GM18511 (cell line): ENCODE measurements at regions not wholly inside any gene's neighbourhood (a gene's known extent, or its start where the extent isn't known, plus 50 kb on each side); places are given as distances from the start of the nearest gene placed in this dataset.

ENCODE experiments used
- ATAC-seq: cut with Tn5 transposase; IDR thresholded peaks from one replicate; pipeline ENCODE4 v1.9.1; 2021; ENCODE audit warnings: mild to moderate bottlenecking, moderate library complexity; ENCODE audit not compliant: unreplicated experiment

DNA sequence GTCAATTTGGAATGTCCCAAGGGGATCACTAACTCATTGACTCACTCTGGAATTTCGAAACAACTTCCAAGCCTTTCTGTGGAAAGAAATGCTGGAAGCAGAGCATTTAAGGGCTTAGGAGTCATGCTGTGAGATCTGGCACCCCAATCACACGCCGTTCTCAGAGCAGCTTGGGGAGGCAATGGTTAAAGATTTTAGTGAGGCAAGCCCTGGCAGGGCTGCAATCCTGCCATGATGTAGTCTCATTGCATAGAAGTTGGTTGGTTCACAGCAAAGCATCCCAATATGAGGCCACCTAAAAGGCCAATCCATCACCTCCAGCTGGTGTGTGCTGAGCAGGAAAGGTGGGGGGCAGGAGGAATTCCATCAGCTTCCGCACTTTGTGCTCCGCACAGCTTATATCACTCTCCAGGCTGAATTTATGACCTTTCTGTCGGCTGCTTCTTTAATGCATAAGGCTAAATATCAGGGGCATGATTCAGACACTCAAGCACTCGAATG, 1043.9 kb upstream of the POU3F3 start:
- ATAC-seq, result no peak

DNA sequence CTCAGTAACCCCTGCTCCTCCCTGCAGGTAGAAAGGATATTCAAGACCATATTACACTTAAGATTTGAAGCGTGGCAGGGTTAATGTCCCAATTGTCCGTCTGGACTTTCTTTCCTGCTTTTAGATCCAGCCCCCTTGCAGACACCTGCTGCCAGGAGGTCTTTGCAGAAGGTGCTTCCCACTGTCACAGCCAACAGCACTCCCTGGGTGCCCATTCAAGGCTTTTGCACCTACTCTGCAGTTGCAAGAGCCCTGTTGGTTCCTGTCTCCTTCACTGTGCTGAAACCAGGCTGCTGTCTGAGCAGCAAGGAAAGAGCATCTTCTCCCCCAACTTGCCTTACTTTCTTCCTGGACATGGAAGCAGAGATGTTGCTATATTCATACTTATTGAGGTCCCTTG, 1043.0 kb upstream of the POU3F3 start:
- ATAC-seq, result no peak

DNA sequence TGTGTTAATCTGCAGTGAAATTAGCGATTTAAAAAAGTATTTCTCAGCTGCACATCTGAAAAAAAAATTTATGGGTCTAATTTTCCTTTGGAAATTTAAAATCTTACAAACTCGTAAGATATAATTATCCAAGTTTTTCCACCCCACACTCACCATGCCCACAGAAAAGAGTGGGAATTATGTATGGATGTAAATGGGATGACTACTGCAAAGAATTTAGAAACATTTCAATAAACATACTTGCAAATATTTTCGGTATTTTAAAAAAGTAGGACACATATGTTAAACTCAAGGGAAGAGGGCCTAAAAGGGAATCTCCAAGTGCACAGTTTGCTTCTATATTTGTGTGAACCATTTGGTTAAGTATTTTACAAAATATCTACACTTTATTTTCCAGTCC, 1039.9 kb upstream of the POU3F3 start:
- no peak for ATAC-seq

DNA sequence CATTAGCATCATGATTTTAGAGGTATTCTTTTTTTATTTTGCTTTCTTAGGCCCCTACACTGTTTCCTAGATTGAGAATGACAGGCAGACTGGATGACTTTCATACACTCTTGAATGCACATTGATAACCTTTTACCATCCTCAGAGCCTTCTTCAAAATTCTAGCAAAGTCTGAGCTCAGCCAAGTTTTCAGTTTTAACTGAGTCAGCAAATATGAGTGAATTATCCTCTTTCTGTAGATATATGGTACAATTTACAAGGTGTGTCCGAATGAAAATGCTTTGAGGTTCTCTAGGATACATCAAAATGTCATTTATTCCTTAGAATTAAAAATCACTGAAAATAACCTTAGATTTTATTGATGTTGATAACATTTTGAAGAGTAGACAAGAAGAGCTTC, 1038.2 kb upstream of the POU3F3 start:
- no peak for ATAC-seq

DNA sequence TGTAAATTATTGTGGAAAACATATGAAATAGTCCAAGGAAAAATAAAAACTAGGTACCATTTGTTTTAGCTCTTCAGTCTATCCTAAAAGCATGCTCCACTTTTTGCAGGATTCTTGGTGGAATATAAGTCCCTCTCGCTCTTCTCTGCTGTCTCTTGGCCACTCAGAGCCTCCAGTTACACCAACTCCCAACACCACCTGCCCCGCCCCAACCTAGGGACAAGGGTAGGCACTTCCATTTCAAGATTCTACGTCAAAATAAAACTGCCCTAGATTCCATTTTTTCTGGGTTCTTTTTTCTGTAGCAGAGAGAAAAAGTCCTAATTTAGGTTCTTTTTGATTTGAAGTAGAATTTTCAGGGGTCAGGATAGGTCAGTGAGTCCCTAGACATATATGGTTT, 1036.2 kb upstream of the POU3F3 start:
- ATAC-seq, result no peak

DNA sequence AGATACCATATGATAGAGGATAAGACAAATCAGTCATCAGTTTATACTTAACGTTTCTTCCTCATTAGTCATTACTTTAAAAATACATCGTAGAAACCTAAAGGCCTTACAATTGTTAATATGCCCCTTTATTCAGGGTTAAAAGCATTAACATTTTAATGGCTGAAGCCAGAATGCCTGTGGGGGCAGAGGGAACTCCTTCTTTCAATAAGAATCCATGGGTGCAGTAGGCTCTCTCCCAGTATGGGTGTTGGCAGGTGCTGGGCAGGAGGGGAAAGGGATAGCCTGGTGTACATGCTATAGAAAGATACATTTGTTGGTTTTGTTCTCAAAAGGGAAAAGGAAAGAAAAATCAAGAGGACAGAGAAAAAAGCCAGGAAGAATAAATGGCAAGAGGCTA, 1035.7 kb upstream of the POU3F3 start:
- no peak for ATAC-seq

DNA sequence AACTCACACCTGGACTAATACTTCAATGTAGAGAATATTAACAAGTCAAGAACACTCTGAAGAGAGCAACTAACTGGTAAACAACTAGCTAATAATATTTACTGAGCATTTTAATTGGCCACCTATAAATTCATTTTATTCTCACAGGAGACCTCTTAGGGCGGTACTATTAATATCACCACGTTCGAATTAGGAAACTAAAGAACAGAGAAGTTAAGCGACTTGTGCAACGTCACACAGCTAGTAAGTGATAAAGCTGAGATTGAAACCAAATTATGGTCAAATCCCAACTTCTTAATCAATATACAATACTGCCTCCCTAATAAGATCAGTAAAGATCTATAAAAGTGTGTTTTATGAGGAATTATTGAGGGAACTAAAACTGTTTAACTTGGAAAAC, 1034.3 kb upstream of the POU3F3 start:
- ATAC-seq, result no peak

DNA sequence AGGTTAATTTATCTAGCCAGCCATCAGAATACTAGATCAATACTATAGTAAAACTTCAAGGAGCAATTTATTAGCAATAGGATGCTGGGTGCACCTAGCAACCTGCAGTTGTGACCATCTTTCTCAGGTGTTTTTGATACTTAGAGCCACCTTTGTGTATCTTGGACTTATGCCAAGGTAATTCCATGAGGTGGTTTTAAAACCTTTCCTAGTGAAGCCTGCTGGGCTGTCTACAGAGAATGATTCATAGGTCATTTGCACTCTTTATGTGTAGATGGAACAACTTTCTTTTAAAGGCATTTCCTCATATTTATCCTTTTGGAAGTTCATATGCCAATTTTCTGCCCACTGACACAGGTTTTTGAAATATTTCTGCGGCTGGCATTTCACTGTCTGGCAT, 1030.1 kb upstream of the POU3F3 start:
- ATAC-seq, result no peak

DNA sequence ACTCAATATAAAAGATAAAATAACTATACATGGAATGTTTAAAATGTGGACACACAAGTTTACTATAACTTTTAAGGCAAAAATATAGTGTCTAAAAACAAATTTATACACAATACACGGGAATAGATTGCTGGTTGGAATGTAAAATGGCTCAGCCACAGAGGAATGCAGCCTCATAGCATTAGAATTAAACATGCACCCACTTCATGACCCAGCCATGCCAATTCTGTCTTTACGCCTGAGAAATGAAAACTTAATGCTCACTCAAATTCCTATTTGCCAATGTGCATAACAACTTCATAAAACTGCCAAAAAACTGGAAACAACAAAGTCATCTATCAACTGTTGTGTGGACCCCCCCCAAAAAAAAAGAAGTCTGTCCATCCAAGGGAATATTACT, 1006.6 kb upstream of the POU3F3 start:
- no peak for ATAC-seq

DNA sequence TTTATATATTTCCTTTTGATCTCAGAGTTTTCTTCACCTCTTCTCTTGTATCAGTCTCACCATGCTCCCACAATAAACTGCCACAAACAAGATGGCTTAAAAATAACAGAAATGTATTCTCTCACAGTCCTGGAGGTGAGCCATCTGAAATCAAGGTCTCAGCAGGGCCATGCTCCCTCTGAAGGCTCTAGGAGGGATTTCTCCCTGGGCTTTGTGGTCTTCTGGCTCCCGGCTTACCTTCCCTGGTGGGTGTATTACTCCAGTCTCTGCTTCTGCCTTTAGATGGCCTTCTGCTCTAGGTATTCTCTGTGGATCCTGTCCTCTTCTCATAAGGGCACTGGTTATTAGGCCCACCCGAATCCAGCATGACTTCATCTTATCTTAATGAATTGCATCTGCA, 994.7 kb upstream of the POU3F3 start:
- no peak for ATAC-seq

DNA sequence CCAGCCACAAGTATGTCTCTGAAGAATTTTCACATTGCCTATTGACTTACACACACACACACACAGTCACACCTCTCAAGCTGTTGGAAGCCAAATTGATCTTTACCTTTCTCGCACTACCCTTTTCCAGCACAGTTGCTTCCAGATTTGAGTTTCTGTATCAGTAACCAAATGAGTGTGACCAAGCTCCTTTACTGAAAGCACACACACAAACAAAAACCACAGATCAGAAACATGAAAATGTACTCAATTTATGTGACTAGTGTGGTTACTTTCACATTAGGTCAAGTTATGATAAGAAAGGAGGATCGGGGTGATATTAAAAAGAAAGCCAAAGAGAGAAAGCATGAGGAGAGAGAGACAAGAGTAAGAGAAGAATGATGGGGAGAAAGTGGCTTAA, 993.9 kb upstream of the POU3F3 start:
- ATAC-seq, result no peak

DNA sequence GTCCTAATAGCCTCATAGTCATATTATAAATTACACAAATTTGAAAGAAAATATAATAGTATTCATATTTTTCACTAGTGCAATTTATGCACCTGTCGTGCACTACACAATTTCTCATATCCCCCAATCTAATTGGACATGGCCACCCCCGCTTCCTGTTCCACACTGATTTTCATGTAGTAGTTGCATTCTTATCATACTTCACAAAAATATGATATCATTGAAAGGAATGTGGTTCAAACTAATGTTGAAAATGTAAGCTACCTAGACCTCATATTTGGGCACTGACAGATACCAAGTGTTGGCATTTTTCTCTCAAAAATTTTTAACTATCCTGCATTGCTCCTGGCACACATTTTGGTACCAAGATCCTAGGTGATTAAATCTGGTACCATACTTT, 985.5 kb upstream of the POU3F3 start:
- no peak for ATAC-seq

DNA sequence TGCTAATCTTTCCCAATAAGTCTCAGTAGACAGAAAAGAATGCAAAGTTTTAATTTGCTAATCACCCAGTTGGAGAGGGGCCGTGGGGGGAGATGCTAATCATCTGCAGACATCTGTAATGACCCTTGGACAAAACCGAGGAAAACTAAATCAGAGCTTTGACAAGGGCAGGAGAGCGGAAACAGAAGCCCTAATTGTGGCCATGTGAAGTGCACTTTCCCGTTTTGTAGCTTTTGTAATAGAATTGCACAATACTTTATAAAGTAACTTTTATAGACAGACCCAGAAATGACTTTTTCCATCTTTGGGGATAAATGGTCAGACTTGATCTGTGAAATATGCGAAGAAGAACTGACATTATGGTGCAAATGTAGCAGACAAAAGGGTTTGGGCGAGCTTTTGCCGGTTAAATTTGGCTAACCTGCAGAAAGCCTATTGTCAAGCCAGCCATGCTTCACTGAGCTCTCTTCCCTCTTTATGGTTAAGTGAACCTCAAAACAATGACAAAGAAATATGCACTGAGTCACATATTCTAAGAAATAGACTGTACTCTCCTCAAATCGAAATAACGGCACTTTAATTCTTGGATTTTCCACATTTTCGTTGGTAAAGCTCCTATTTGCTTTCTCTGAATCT, 980.1 kb upstream of the POU3F3 start:
- ATAC-seq, result no peak

DNA sequence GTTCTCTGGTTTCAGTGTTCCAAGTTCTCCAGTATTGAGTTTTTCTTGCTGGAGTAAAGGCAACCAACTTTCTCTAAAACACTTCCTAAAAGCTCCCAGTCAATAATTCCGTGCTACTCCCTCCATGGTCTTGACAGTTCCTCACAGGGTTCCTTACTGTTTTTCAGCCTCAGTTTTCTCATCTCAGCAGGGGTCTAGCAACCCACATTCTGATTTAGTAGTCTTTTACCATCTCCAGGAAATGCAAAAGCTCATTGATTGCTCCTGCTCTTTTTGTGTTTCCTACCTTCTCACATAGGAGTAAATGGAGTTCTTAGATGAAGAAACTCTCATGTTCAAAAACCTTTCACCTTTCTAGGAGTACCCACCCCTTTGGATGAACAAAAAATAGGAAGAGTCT, 978.8 kb upstream of the POU3F3 start:
- ATAC-seq, result no peak

DNA sequence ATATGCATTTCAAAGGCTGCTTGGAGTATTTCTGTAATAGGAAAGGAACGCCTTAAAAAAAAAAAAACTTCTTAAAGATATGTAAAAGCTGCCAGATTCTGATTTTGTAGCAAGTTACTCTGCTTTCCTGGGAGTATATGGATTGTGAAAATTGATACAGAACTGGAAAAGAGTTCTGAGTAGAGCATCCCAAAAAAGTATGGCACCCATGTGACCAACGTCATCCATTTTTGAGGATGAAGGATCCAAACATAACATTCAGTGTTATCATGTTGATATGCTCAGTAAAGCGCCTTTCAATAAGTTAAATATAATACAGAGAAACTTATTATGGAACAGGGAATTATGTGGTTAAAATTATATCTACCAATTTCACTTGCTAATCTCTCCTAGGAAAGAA, 978.4 kb upstream of the POU3F3 start:
- no peak for ATAC-seq

DNA sequence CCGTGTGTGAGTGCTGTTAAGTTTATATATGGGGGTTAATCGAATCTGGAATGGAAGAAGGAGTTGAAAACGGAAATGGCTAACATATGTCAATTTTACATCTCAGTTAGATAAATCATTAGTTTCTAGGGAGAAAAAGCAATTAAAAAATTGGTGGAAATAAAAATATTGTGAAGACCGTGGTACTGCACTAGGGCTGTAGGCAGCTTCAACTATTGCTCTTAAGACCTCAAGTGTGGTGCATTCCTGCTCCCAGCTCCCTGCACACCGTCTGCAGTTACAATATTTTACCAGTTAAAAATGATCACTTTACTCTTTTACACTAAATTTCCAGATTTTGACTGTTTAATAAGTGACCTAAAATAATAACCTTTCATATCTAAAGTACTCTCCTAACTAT, 977.3 kb upstream of the POU3F3 start:
- no peak for ATAC-seq

DNA sequence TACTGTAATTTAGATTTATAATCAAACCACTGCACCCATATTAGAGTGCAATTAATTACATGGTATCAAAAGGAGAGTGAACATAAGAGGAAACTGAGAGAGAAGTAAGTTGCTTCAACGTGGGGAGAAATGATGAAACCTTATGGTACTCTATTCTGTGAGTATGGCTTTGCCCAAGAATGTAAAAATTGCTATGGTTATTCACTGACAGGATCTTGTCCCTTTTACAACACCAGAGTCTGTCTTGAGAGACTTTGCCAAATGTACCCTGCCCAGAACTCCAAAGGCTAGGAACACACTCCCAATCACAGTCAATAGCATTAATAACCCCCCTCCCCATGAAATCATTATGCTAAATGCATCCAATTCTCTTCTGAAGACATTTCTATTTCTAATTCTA, 974.8 kb upstream of the POU3F3 start:
- ATAC-seq, result no peak

DNA sequence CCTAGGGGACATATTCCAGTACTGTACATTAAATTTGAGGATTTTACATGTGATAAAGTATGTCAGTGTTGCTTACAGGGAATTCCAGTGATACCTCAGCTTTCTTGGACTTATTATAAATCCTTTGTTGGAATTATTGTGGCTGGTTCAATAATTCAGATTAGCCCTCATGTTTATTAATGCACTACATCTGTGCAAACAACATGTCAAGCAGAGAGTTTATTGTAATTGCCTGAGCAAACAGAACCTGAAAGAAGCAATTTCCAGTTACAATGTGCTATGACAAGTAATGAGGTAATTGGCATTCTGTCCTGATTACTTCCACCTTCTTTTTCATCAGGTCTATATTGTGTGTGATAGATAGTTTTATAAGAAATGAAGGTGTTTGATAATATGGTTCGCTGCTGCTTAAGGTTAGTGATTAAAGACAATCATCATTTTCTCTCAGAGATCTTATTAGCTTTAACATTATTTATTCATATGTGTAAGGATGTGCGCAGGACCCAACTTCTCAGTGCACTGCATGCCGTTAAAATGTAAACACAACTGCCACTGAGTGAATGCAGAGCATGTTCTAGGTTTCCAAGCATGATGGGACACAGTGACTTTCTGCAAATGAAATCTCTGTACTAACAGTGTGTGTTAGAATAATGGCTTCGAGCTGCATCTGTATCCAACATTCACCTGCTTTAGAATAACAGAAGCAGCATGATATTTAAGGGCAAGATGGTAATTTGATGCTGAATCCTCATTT, 973.7 kb upstream of the POU3F3 start:
- no peak for ATAC-seq

DNA sequence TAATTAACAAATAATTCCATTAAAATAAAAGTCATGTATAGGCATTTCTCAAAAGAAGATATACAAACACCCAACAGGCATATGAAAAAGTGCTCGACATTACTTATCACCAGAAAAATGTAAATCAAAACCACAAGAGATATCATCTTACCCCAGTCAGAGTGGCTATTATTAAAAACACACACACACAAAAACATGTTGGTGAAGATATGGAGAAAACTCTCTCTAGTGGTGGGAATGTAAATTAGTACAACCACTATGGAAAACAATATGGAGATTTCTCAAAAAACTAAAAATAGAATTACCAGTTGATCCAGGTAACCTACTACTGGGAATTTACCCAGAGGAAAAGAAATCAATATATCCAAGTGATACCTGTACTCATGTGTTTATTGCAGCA, 966.3 kb upstream of the POU3F3 start:
- no peak for ATAC-seq

DNA sequence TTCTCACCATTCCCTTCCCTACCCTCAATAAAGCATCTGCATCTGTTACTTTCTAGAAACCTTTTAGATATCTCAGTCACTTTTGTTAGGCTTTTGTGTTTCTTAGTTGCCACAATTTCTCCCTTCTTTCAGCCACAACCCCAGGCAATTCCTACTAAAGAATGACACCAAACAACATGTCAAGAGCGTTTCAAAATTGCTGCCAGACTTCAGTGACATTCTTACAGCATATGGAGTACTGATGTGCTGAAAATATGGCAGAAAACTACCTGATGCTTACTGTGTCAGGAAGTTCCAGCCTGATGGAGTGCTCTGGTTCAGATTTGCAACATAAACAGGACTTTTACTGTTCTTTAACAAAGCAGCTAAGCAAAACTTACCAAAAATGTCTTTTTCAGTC, 957.7 kb upstream of the POU3F3 start:
- no peak for ATAC-seq

DNA sequence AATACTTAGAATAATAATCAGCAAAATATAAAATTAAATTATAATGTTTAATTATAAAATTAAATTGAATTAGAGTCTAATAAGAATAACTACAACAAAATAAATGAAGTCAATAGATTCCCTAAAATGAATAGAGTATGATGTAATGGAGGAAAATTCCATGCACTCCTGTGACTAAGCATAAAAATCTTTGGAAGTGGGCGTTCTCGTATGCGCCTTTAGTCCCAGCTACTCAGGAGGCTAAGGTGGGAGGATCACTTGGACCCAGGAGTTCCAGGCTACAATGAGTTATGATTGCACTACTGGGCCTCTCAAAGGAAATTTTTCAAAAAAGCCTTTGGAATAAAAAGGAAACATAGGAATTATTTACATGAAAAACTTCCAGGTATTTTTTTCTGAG, 955.4 kb upstream of the POU3F3 start:
- no peak for ATAC-seq

DNA sequence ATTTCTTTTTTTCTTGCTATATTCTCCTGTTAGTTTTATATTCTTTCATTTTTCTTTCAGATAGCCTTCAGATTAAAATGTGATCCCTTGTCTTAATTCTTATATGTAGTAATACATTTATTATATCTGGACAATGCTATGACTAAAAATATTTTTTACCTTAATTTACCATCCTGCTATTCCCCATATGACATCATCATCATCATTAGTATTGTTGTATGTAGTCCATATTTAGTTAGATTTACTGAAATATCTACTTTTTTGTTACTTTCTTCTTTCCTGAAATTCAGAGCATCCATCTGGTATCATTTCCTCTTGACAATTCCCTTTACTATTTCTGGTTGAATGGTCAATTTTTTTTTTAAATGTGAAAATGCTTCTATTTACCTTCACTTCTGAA, 951.6 kb upstream of the POU3F3 start:
- no peak for ATAC-seq

DNA sequence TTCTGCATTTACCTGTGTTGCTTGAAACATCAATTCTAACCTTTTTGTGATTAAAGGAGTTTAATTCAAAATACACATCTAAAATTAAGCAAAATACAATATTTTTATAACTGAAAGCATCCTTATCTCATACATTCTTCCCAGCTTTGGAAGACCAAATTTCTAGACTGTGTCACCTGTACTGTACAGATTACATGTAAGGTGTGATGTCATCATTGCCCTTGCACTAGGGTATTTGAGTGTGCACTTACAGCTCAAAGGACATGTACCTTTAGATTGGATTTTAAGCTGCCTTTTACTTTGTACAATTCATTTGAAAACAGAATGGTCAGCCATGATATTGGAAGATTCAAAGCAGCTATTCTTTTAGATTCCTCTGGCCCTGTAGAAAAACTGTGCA, 932.8 kb upstream of the POU3F3 start:
- ATAC-seq, result no peak
